GM19023 (cell line): ENCODE measurements at regions not wholly inside any gene's neighbourhood (a gene's known extent, or its start where the extent isn't known, plus 50 kb on each side); places are given as distances from the start of the nearest gene placed in this dataset.
"Not testable (repeated sequence)": the region's sequence is repeated elsewhere in the genome, so short reads cannot be mapped to it uniquely, and the experiment has no call there.

Experiments
- ATAC-seq: cut with Tn5 transposase; IDR thresholded peaks from one replicate; pipeline ENCODE4 v1.9.1; 2021; ENCODE audit warnings: mild to moderate bottlenecking, moderate library complexity; ENCODE audit not compliant: unreplicated experiment

- no peak for ATAC-seq
These were observed 158.3 kb upstream of the LPP start for GRCh38 chr3:187995667-187996066.

- ATAC-seq = no peak
These were observed 157.3 kb upstream of the LPP start for GRCh38 chr3:187996609-187997008.

GRCh38 chr3:187997490-187997889 is 156.5 kb upstream of the LPP start:
- ATAC-seq = no peak

GRCh38 chr3:187997946-187998561 is 155.9 kb upstream of the LPP start:
- no peak for ATAC-seq

- ATAC-seq = no peak
These were observed 155.3 kb upstream of the LPP start for GRCh38 chr3:187998611-187999010.

- ATAC-seq = no peak
These were observed 154.1 kb upstream of the LPP start for GRCh38 chr3:187999821-188000220.

GRCh38 chr3:188000361-188000861 is 153.5 kb upstream of the LPP start:
- ATAC-seq = no peak

GRCh38 chr3:188001093-188001492 is 152.9 kb upstream of the LPP start:
- ATAC-seq = no peak

GRCh38 chr3:188001926-188002325 is 152.0 kb upstream of the LPP start:
- ATAC-seq = no peak

GRCh38 chr3:188002626-188003138 is 151.3 kb upstream of the LPP start:
- no peak for ATAC-seq

- no peak for ATAC-seq
These were observed 150.5 kb upstream of the LPP start for GRCh38 chr3:188003188-188004171.

- ATAC-seq = no peak
These were observed 147.1 kb upstream of the LPP start for GRCh38 chr3:188006726-188007393.

GRCh38 chr3:188007897-188008296 is 146.1 kb upstream of the LPP start:
- ATAC-seq = no peak

GRCh38 chr3:188008582-188009213 is 145.3 kb upstream of the LPP start:
- no peak for ATAC-seq

- no peak for ATAC-seq
These were observed 143.5 kb upstream of the LPP start for GRCh38 chr3:188010478-188010877.

- ATAC-seq = no peak
These were observed 134.2 kb upstream of the LPP start for GRCh38 chr3:188019727-188020126.

GRCh38 chr3:188021041-188021440 is 132.9 kb upstream of the LPP start:
- ATAC-seq = no peak

GRCh38 chr3:188021502-188022040 is 132.4 kb upstream of the LPP start:
- ATAC-seq = no peak

- not testable (repeated sequence) for ATAC-seq
These were observed 131.1 kb upstream of the LPP start for GRCh38 chr3:188022902-188023301.

GRCh38 chr3:188025555-188025954 is 128.4 kb upstream of the LPP start:
- no peak for ATAC-seq
